HG03196 (cell line): ENCODE measurements at regions not wholly inside any gene's neighbourhood (a gene's known extent, or its start where the extent isn't known, plus 50 kb on each side); places are given as distances from the start of the nearest gene placed in this dataset.

Source experiments
- ATAC-seq: cut with Tn5 transposase; IDR thresholded peaks from one replicate; pipeline ENCODE4 v1.9.1; 2021; ENCODE audit not compliant: unreplicated experiment

DNA sequence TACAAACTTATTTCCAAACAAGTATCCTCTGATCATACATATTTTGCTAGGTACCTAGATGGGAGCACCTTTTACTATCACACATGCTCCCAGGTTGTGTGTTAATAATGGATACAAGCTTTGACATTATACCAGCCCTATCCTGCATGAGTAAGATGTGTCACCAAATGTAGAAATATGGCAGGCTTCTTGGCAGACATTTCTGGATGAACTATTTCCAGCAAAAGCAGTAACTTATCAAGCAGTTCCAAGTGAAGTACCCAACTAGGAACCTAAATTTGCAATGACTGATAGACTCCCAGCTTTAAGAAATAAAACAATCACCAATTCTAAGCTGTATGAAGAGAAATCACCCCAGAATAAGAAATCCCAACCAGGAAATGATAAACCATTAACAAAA lies 103.7 kb upstream of the TMEM72 start:
- ATAC-seq: no peak

DNA sequence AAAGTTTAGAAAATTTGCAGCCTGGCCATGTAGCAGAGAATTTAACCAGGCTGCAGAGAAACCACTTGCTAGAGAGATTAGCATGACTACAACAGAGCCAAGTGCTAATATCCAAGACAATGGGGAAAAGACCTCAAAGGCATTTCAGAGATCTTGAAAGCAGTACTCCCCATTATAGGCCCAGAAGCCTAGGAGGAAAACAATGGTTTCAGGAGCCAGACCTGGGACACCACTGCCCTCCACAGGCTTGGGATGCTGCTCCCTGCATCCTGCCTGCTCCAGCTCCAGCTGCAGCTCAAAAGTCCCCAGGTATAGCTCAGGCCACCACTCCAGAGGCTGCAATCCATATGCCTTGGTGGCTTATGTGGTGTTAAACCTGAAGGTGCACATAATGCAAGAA lies 101.5 kb upstream of the TMEM72 start:
- no peak for ATAC-seq

DNA sequence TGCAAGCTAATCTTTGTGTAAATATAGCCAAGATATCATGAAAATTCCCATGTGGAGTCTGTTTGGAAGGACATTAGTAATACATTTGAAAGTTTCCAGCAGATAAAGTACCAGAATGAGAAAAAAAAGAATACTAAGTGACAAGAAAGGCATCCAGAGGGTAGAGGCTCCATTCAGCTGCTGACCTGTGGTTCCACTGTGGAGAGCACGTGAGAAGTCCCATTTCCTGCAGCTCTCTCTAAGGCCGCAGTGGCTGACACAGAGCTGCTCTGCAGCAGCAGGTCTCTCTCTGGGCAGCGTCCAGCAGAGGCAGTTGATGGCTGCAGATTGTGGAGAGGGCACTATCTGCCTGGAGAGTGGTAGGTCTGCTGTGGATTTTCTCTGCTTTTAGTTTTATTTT lies 100.1 kb upstream of the TMEM72 start:
- ATAC-seq: no peak

DNA sequence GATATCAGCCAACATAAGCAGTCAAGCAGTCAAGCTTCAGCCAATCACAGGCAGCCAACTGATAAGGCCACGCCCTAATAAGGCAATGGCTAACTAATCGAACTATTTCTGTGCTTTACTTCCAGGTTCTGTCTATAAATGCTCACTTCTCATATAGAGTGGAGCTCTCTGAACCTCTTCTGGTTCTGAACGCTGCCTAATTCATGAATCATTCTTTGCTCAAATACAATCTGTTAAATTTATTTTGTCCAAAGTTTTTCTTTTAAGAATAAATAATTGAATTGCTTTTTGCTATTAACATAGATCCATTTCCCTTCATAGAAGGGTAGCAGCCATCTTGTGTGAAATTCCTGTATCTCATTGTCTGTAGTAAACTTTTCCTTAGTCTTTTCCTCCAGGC lies 97.9 kb upstream of the TMEM72 start:
- no peak for ATAC-seq

DNA sequence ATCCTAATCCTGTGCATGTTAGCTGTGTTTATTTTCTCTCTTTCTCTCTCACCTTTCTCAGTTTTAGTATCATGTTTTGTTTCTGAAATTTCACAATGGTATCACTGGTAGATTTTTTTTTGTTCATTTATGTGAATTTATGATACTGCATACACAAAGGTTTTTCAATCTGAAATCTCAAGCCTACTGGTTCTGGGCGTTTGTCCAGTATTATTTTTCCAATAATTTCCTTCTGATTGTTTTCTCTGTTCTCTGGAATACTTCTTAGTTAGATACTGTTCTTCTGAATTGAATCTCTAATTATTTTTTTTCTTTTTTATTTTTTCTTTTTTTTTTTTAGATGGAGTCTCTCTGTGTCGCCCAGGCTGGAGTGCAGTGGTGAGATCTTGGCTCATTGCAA lies 96.2 kb upstream of the TMEM72 start:
- ATAC-seq: no peak

DNA sequence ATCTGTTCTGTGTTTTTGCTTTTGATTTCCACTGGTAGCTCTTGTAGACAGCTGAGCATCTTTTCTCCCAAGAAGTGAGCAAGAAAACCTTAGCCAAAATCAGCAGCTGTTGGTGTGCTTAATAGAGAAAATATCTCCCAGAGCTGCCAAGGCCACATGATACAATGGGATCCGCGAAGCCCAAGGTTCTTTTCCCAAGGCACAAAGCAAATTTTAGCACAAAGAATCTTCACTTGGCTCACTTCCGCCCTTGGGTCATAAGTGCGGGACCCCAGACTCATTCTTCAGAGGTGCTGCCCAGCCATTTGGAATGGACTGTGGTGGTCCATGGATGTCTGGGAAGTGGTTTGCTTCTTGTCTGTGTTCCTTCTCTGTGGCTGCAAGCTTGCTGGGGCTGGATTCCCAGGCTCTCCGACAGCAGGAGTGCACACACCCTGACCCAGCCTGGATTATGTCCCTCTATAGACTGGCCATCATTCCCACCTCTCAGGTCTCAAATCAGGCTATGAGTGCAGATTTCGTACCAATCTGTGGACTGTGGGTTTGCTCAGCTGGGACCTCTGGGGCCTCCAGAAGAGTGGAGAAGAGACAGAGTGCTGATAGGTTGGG lies 93.0 kb upstream of the TMEM72 start:
- no peak for ATAC-seq

DNA sequence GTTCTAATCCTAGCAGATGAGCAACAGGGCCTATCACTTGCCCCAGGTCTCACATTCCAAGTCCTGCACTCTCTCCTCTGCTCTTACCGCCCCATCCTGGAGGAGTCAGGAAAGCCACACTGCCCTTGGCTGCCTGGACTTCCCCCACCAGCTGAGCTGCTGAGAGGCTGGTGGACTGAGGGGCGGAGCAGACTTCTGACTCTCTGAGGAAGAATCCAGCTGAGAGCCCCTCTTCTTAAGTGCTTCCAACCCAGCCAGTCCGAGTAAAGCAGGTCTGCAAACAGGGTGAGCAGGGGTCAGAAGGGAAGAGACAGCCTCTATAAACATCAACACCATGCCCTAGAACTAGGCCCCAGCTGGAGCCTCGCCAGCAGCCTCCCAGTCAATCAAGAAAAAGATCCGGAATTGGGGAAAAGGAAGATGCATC lies 92.4 kb upstream of the TMEM72 start:
- ATAC-seq: no peak

DNA sequence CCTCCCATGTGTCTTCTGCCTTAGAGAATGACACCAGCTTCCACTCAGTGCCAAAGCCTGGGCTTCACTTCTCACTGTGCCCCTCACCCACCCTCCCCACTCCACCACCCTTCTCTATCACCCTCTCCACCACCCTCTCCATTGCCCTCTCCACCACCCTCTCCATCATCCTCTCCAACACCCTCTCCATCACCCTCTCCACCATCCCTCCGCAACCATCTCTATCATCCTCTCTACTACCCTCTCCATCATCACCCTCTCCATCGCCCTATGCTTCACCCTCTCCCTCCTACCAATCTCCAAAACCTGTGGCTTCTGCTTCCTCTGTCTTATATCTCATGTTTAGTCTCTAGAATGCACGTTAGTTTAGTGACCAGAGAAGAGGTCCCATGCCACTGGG lies 91.0 kb upstream of the TMEM72 start:
- ATAC-seq: no peak

DNA sequence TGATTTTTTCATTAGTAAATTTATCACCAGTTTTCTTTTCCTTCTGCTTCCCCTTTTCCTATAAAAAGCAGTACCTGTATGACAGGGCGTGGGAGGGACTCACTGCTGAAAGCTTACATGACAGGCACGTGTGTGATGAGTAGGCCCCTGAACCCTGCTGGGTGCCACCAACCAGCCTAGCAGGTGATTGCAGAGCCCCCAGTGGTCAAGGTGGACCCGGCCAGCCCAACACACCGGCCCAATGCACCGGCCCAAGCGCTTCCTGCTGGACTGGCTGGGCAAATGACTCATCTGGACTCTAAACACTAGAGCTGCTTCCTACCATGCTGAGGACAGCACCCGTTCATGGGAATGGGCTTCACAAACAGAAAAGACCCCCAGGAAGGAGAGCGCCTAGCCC lies 89.8 kb upstream of the TMEM72 start:
- no peak for ATAC-seq

DNA sequence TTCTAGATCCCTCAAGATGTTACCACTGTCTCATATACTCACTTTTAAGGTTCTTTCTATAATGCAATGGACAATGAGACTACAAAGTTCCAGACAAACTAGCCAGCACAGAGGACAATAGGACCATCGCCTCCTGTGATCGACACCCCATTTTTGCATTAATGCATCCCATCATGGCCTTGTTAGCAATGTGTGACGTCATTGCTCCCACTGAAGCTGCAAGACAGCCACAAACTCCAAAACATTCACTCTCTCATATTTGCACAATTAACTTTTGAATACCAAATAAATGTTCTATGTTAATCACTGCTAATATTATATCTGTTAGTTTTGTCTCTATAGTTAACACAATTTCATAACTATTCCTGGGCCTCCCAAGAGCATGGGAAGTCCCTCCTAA lies 88.8 kb upstream of the TMEM72 start:
- no peak for ATAC-seq

DNA sequence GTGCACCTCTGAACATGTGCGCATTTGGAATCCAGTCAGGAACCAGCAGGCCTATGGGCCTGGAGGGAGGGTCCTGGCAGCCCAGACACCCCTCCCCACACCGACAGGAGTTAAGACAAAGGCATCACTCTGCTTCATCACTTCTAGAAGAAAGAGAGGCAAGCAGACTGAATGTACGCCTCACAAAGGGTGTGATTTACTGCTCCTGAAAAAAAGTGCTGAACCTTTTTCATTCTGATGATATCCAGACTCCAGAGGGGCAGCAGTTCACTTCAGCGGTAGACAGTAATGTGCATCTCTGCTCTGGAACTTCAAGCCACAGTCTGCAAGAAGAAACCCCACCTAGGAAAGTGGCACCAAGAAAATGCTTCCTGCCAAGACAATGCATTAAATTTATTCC lies 88.2 kb upstream of the TMEM72 start:
- no peak for ATAC-seq

DNA sequence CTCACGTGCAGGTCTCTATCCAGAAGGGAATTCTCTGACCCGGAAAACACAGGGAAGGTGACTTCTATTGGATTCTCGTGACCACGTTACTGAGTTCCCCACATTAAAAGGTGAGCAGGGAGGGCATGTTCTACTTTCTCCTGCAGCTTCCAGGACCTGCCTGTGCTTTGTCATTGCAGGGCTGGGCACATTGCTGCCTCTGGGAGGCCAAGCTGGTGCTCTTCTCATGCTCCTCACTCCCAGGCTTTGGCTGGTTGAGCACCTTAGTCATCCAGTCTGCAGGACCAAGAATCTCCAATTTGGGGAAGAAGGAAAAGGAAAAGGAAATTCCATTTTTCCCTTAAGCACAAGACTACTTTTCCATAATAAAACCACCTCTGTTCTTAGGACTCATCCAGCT lies 86.5 kb upstream of the TMEM72 start:
- ATAC-seq: no peak

DNA sequence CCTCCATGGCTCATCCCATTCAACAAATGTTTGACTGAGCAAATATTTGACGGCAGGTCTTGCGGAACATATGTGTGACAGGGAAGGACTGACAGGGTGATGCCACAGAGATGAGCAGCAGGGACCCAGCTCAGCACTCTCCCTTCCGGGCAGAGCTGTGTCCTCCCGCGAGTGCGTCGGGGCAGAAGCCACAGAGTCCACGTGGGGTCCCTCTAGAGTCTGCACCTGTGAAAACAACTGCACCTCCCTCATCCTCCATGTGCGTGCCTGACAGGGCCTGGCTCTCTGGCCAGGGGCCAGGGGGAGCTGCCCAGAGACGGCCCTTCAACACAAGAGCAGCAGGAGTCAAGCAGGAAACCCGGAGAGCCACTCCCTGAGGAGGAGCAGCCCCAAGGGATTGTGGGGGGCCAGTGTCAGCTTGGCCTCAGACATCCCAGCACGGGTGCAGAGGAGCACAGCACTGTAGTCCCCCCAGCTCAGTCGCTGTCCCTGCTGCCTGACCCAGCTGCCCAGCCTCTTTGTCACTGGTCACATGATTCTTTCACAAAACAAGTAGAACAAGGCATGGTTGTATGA lies 83.6 kb upstream of the TMEM72 start:
- ATAC-seq: no peak

DNA sequence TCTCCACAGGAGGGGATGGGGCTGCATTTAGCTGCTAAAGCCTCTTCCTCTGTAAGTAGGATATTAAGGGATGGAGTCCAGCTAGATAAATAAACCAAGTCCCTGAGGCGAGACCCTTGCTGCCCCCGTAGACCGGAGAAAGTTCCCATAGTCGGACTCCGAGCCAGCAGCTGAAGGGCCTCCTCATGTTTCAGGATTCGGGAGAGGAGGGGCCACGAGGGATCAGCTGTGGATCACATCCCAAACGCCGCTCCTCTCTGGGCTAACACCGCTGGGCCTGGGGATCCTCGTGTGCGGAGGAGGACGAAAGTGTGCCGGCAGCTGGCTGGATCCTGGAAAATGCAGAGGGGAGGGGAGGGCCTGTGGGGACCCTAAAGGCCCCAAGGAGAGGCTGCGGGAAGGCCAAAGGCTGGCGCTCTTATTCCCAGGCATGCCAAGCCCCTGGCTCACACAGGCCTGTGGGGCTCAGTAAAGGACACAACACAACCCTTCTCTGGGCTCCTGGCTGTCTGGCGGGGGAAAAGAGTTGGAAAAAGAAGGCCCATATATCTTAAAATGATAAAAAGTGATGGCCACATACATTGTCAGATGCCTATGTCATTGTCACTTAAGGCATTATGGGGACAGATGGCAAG lies 82.5 kb upstream of the TMEM72 start:
- no peak for ATAC-seq

DNA sequence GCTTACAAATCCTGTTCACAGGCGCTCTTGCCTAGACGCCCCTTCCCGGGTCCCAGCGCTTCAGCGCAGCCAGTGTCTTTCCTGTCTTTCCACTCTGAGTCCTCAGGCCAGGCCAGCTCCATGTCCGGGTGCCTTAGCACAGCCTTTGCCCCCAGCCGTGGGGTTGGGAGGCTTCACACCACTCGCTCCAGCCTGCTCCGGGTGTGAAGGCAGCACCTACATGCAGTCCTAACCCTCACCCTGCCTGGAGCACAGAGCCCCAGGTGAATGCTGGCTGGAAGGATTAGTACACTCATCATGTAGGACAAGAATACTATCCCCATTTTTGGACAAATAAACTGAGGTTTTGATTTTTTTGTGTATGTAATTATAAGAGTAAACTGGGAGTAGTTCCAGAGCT lies 81.7 kb upstream of the TMEM72 start:
- no peak for ATAC-seq

DNA sequence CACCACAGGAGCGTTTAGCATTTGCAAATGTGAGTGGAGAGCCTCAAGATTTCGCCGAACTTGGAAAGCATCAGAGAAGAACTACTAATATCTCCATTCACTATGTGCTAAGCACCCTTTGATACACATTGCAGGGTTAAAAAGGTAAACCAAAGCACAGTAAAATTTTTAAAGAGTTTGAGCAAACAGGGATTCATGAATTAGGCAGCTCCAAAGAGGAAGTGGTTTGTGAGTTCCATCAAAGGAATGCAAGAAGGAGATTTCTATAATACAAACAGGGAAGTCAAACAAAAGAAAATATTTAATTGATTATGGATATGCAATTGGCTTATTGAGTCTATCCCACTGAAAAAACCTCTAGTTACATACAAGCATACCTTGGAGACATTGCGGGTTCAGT lies 81.1 kb upstream of the TMEM72 start:
- no peak for ATAC-seq

DNA sequence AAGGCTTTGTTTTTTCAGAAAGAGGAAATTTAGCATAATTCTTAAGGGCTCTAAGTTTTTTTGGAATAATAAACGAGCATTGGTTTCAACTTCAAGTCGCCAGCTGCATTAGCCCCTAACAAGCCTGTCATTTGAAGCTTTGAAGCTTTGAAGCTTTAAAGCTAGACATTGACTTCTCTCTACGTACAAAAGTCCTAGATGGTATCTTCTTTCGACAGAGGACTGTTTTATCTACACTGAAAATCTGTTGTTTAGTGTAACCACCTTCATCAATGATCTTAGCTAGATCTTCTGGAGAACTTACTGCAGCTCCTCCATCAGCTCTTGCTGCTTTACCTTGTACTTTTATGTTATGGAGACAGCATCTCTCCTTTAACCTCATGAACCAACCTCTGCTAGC lies 79.6 kb upstream of the TMEM72 start:
- no peak for ATAC-seq

DNA sequence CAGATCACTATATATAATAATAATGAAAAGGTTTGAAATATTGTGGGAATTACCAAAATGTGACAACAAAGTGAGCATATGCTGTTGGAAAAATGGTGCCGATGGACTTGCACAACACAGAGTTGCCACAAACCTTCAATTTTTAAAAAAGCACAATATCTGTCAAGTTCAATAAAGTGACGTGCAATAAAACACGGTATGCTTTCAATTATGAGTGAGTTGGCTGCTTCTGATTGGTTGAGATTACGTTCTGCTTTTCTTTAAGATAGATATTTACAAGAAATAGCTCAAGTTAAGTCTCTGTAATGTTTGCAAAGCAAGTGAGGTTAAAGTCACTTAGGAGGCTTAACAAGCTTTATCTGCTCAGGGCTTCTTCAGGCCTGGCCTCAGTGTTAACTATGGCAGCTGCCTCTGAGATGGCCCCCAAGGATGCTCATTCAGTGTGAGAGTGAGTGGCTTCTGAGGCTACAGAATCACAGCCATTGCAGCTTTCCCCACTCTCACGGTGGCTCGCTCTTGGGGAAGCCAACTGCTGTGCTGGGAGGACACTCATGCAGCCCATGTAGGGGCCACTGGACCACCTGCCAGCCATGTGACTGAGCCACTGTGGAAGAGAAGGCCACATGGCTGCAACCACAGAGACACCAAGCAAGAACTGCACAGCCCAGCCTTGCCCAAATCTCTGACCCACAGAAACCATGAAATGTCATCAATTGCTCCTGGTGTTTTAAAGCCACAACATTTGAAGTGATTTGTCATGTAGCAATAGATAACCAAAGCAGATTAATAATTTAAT lies 78.3 kb upstream of the TMEM72 start:
- ATAC-seq: no peak

DNA sequence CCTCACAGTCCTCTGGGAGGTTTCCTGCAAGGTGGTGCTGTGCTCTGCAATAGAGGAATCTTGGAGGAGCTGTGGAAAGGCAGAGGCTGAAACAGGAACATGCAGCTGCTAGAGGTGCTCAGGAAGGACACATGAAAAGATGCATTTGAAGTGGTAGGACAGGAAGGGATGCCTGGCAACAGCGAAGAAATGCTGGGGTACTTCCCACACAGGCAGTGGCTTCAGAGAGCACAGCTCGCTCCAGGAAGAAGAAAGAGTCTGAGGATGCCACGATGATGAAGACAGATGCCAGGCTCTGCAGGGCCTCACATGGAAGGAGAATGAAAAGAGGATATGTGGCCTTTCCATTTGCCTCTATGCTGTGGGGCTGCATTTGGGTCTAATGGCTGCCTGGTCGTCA lies 77.0 kb upstream of the TMEM72 start:
- ATAC-seq: no peak

DNA sequence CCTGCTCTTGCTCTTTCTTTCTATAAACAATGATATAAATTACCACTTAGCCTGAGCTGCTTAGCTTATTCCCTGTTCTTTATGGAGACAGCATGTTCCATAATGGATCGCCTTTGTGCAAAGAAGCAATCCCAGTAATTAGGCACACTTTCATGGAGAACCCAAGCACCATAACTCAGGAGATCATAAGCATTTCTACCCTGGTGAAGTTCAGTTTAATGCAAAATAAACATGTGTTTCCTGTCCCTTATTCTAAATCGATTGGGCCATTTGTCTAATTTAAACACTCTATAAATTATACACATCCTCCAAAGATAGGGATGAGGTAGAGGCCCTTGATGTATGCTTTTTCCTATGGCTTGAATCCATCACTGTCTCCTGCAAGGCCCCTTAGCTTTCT lies 75.8 kb upstream of the TMEM72 start:
- ATAC-seq: no peak

DNA sequence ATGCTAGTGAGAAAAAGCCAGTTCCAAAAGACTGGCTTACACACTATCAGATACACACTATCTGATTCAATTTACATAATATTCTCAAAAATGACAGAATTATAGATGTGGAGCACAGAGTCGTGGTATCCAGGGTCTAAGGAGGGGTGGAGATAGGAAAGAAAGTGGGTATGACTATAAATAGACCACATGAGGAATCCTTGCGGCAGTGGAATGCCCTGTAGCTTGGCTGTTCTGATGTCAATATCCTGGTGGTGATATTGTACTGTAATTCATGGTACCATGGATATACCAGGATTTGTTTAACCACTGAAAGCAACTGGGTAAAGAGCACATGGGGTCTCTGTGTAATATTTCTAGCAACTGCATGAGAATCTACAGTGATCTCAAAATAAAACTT lies 67.7 kb upstream of the TMEM72 start:
- ATAC-seq: no peak
